ENCODE measurements at regions not wholly inside any gene's neighbourhood (a gene's known extent, or its start where the extent isn't known, plus 50 kb on each side); places are given as distances from the start of the nearest gene placed in this dataset.

GRCh38 chr2:88828397-88829137 is 137.1 kb downstream of the RPIA start:
- H4K20me1 ChIP-seq (ENCODE audit: insufficient read depth, low read length) = no peaks in the 10 kb centered on the region
- no peaks in the 10 kb centered on the region for H3K27me3 ChIP-seq (ENCODE audit: insufficient read depth, low read length)
- H2AFZ ChIP-seq (ENCODE audit: low read length) = no peak overlapping the region
- H3K36me3 ChIP-seq (ENCODE audit: insufficient read depth, low read length) = no peaks in the 10 kb centered on the region
- TF ChIP-seq CTCF (IDR thresholded peaks at IDR 0.05; ENCODE audit: extremely low read depth, low read depth, low read length) = no peak
- H3K4me2 ChIP-seq (ENCODE audit: insufficient read depth, low read length) = no peak overlapping the region
- no peaks in the 10 kb centered on the region for H3K79me2 ChIP-seq (ENCODE audit: insufficient read depth, low read length)
- H3K4me3 ChIP-seq (ENCODE audit: insufficient read depth, low read length) = no peak overlapping the region
- no peak overlapping the region for H3K27ac ChIP-seq (ENCODE audit: low read depth, low read length)
- H3K4me1 ChIP-seq (ENCODE audit: insufficient read depth, low read length) = no peaks in the 10 kb centered on the region
- DNase-seq (ENCODE audit: insufficient read length, low spot score, missing footprints) = no peak
- H3K9me3 ChIP-seq (ENCODE audit: low read depth, low read length) = no peaks in the 10 kb centered on the region

GRCh38 chr2:88829607-88830463 is 138.4 kb downstream of the RPIA start:
- no peaks in the 10 kb centered on the region for H4K20me1 ChIP-seq (ENCODE audit: insufficient read depth, low read length)
- no peak for DNase-seq (ENCODE audit: insufficient read length, low spot score, missing footprints)
- H3K36me3 ChIP-seq (ENCODE audit: insufficient read depth, low read length) = no peaks in the 10 kb centered on the region
- H3K4me3 ChIP-seq (ENCODE audit: insufficient read depth, low read length) = no peak overlapping the region
- no peaks in the 10 kb centered on the region for H3K4me1 ChIP-seq (ENCODE audit: insufficient read depth, low read length)
- no peak overlapping the region for H2AFZ ChIP-seq (ENCODE audit: low read length)
- H3K27me3 ChIP-seq (ENCODE audit: insufficient read depth, low read length) = no peaks in the 10 kb centered on the region
- H3K4me2 ChIP-seq (ENCODE audit: insufficient read depth, low read length) = no peak overlapping the region
- H3K9me3 ChIP-seq (ENCODE audit: low read depth, low read length) = no peaks in the 10 kb centered on the region
- no peaks in the 10 kb centered on the region for H3K79me2 ChIP-seq (ENCODE audit: insufficient read depth, low read length)
- no peak for TF ChIP-seq CTCF (IDR thresholded peaks at IDR 0.05; ENCODE audit: extremely low read depth, low read depth, low read length)
- no peak overlapping the region for H3K27ac ChIP-seq (ENCODE audit: low read depth, low read length)

DNA sequence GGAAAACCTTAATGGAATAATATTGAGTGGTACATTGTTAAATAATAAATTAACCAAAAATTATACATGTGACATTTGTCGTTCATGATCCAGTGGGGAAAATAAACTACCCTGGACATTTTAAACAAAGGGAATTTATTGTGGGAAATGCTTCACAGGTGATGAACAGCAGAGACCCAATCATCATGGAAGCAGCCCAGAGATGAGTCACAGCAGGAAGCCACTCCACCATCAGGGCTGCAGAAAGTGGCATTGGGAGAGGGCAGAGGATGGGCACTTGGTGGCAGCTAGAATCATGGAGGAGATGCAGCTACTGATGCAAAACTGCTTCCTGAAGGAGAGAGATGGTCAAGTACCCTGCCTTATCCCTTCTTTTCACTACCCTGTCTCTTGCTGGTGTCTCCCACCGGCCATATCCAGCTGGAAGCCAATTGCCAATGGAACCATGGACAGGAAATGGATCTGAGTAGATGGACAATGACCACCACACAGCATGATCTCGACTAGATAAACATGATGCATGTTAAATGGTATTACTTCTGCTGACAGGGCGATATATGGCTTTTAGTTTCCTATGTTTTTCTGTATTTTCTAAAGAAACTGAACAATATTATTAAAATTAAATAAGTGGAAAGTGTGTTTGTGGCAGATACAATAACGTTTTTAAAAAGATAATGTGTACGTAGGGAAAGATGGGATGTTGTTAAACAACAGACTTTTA is 139.8 kb downstream of the RPIA start:
- DNase-seq (ENCODE audit: insufficient read length, low spot score, missing footprints) = no peak
- Histone ChIP-seq H3K4me2 (ENCODE audit: insufficient read depth, low read length) (no peak overlapping the region), H3K27me3 (ENCODE audit: insufficient read depth, low read length) (no peaks in the 10 kb centered on the region), H3K4me1 (ENCODE audit: insufficient read depth, low read length) (no peaks in the 10 kb centered on the region), H3K9me3 (ENCODE audit: low read depth, low read length) (no peaks in the 10 kb centered on the region), H4K20me1 (ENCODE audit: insufficient read depth, low read length) (no peaks in the 10 kb centered on the region), H3K36me3 (ENCODE audit: insufficient read depth, low read length) (no peaks in the 10 kb centered on the region), H2AFZ (ENCODE audit: low read length) (no peak overlapping the region), H3K4me3 (ENCODE audit: insufficient read depth, low read length) (no peak overlapping the region), H3K79me2 (ENCODE audit: insufficient read depth, low read length) (no peaks in the 10 kb centered on the region), H3K27ac (ENCODE audit: low read depth, low read length) (no peak overlapping the region)
- no peak for TF ChIP-seq CTCF (IDR thresholded peaks at IDR 0.05; ENCODE audit: extremely low read depth, low read depth, low read length)
